GM19397 (cell line): ENCODE measurements at regions not wholly inside any gene's neighbourhood (a gene's known extent, or its start where the extent isn't known, plus 50 kb on each side); places are given as distances from the start of the nearest gene placed in this dataset.
"Not testable (repeated sequence)": the region's sequence is repeated elsewhere in the genome, so short reads cannot be mapped to it uniquely, and the experiment has no call there.

ENCODE experiments used
- ATAC-seq: cut with Tn5 transposase; IDR thresholded peaks from one replicate; pipeline ENCODE4 v1.9.1; 2021; ENCODE audit warnings: mild to moderate bottlenecking, moderate library complexity; ENCODE audit not compliant: unreplicated experiment

DNA sequence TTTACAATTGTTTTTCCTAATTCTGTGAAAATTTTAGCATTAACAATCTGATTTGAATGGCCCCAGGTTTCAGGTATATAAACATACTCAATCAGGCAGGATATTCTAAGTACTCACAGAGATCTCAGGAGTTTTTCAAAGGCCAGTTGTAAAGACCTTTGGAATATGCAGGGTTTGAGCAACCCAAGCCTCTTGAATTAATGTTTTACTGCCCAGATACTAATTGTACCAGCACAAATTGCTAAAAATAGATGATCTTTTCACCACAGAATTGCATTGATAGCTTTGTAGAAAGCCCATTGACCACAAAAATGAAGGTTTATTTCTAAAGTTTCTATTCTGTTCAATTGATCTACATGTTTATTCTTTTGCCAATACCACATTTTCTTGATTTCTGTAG, 186.5 kb downstream of the OSTF1 start:
- no peak for ATAC-seq

DNA sequence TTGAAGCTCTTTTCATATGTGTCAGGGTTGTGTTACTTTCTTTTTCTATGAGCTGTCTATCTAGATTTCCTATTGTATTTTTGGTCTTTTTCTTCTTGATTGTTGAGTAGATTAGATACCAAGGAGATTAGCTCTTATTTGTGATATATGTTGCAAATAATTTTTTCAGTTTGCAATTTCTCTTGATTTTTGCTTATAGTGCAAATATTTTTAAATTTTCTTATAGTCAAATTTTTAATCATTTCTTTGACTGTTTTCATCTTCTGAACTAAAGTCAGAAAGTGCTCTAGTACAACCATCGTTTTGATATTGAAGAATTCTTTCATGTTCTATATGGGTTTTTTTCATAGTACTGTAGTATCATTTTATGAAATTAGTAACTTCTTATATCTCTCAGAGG, 193.7 kb downstream of the OSTF1 start:
- ATAC-seq = no peak

DNA sequence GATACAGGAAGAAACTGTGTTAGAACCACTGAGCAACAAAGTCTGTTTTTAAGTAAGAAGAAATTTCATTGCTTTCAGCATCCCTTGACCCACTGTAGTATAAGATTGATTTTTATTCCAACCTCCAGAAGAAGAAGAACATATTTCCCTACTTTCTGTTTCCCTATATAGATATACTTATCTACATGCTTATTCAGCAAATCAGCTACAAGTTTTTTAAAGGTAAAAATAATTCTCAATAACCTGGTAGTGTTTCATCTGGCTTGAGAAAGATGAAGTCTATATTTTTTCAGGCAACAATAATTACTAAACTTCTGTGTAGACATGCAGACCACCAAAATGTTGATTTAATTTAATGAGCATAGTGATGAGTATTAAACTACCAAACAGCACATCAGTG, 201.0 kb downstream of the OSTF1 start:
- ATAC-seq = no peak

DNA sequence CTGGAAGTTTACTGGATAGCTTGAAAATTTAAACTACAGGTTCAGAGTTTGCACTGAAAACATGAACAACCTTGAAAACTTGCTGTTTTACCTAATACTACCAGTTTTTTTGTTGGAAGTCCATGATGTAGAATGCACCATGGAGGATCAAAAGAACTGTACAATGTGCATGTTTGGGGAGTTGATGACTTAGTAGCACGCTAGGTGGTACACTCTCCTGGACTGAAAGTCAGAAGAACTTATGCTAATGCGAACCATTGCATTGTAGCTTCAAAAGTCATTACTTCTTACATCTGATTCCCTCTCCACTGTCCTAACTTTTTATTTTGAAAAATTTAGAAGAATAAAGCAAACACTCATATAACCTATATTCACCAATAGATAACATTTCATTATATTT, 211.0 kb downstream of the OSTF1 start:
- no peak for ATAC-seq

DNA sequence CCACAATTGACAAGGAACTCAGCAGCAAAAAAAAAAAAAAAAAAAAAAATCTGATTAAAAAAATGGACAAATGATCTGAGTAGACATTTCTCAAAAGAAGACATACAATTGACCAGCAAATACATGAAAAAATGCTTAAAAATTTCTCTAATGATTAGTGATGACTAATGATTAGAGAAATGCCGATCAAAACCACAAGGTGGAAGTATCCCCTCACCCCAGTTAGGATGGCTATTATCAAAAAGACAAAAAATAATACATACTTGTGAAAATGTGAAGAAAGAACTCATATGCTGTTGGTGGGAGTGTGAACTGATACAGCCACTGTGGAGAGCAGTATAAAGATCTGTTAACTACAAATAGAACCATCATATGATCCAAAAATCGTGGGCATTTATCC, 245.3 kb downstream of the OSTF1 start:
- ATAC-seq = no peak

DNA sequence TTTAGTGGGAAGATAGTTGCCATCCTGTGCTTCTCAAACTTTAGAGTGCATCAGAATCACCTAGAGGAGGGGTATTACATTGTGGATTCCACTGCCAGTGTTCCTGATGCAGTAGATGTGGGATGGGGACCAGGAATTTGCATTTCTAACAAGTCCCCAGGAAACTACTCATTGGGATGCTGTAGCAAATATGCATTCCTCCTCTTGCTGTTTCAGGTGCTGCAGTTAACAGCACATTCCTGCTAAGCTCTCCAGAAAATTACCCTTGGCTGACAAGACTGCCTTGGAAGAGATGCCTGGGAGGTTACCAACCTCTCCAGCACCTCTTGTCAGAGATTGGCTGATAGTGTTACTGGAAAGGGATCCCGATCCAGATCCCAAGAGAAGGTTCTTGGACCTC, 270.5 kb downstream of the OSTF1 start:
- ATAC-seq = no peak

DNA sequence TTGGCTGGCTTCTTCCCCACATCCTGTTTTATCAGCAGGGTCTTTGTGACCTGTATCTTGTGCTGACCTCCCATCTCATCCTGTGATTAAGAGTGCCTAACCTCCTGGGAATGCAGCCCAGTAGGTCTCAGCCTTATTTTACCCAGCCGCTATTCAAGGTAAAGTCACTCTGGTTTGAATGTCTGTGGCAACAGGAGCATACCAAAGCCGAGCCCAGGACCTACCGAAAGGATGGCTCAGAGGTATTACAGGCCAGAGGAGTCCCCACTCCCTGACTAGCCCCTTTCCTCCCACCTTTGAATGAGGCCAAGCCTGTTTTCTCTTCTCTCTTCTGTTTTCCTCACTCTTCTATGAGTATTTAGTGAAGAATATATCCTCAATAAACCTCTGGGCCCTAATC, 271.3 kb downstream of the OSTF1 start:
- no peak for ATAC-seq

DNA sequence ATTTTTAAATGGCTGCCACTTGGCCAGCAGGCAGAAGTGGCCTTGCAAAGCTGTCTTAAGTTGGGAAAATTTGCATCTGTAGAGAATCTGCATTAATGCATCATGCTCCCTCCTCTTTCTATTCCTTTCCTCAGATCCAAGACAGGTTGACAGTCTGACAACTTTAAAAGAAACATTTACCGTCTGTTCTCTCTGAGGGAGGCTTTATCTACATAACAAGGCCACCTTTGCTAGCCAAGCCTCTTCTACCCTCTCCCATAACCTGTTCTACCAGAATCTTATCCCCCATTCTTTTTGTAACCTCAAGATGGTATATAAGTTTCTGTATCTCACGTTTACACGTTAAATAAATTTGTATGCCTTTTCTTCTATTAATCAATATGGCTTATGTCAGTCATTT, 271.9 kb downstream of the OSTF1 start:
- no peak for ATAC-seq

DNA sequence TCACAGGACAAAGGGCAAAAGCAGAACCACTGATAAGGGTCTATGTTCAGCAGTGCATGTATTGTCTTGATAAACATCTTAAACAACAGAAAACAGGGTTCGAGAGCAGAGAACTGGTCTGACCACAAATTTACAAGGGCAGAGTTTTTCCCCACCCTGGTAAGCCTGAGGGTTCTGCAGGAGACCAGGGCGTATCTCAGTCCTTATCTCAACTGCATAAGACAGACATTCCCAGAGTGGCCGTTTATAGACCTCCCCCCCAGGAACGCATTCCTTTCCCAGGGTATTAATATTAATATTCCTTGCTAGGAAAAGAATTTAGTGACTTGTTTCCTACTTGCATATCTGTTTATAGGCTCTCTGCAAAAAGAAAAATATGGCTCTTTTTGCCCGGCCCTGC, 274.1 kb downstream of the OSTF1 start:
- not testable (repeated sequence) for ATAC-seq

DNA sequence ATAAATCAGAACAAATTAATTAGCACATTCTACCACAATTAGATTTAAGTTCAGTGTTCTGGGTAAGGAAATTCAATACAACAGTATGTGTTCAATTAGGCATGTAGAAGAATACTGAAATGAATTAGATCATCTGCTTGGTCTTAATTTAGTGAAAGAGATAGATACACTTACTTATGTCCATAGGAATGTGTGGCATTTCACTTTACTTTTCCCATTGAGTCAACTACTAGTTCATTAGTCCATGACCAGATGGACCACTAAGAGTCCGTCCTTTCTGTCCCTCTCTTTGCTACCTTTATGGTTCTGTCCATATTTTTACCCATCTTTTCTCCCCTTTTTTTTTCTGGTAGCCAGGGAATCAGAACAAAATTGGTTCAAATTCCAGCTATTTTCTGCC, 276.9 kb downstream of the OSTF1 start:
- no peak for ATAC-seq

DNA sequence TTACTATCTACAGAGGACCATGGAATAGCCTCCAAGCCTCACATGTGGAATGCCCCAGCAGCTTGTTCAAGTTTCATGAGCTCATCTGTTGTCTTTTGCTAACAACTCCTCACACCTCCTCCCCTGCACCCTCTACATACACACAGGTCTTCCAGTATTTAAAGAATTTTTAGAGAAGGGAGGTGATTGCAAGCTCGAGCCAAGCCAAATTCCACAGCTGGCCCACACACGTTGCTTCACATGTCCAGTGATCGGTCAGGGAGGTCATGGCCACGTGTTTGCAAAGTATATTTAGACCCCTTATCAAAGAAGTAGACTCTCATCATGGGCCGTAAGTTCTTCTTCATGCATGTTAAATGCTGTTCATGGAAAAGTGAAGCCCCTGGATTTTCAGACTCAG, 281.7 kb downstream of the OSTF1 start:
- ATAC-seq = no peak

DNA sequence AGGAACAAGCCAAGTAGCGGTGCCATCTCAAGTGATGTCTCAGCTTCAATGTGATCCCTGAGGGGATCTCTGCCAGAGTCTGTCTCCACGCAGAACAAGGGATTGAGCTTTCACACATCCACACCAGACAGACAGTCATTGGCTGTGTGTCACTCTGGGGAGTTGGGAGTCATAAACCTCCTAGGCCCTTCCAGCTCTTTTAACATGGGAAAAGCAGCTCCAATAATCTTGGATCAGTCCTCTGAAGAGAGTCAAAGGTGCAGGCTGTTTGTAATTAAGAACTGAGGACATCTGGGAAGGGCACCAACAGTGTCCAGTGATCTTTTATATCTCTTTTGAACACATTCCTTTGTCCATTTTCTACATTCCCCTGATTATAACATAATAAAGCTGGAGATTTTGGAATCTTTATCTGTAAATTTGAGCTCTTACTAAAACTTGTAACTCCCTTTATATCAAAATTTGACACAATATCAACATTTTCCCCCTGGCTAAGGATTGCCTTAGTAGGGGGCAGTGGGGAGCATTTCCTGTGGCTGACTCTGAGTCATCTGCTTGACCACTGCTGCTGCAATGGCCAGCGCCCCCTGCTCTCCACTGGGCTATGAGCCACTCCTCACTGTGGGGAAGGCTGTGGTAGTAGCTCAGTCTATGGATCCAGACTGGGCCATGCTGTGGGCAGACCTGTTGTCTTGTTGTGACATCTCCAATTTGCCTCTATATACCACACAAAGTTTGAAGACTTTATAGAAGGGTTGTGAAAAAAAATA, 284.4 kb downstream of the OSTF1 start:
- no peak for ATAC-seq

DNA sequence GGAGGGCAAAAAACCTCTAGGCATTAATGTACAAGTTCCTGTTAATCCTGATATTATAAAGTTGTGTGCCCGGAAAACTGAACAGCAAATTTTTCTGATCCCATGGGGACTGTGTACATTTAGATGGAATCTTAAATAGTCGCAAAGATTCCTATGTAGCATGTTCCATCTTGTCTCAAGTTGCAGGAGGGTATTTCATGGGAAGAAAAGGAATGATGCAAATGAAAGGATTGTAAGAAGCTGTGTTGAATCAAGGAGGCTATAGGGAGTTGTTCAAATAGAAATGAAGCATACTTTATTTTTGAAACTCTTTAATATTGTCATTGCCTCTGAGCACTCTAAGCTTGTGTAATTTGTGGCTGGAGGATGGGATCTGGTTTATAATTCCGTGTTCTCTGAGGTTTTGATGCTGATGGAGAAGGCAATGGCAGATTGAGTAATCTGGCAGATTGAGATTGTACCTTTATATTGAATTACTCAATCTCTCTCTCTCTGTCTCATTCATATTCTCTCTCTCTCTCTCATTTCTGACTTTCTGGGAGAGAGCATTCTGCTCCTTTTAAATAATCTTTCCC, 288.5 kb downstream of the OSTF1 start:
- no peak for ATAC-seq

DNA sequence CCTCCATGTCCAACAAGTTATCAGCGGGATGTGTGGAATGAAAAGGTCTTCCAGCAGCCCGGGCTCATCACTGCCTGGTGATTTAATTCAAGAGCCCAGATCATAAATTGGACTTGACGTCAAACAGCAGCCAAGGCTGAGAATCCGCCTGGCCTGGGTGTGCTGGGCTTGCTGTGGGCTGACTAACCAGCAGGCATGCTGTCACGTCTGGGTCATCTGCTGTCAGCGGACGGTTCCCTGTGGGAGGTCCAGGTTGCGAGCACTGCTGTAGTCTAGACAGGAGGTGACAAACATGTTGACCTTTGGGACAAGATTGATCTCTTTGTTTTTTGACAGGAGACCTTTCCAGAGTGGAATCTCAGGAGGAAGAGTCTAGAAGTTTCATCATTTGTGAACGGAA, 289.7 kb downstream of the OSTF1 start:
- no peak for ATAC-seq

DNA sequence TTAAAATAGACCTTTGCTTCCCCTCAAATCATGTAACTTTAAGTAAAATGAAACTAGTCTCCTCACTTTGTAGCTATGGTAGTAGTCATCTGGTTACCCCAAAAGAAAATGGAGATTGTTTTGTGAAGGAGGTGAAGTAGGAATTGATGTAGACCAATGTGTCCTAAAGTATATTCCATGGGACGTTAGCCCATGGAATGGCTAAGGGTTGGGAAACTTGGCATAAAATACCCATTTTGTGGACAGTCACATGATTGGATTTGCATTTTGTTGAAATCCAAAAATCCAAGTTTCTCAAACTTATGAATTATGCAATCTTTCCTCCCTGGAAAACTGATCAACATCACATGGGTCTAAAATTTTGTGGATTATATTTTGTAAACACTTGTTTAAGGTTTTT, 290.6 kb downstream of the OSTF1 start:
- no peak for ATAC-seq

DNA sequence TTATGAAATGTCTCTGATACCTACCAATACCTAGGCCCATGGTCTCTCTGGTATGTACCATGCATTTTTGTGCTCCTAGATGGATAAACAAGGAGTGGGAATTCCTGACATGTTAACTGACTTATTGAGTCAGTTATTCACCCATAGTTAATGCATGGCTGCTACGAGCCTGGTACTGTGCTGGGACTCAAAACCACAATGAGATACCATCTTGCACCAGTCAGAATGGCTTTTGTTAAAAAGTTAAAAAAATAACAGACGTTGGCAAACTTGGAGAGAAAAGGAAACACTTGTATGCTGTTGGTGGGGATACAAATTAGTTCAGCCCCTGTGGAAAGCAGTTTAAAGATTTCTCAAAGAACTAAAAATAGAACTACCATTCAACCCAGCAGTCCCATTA, 293.8 kb downstream of the OSTF1 start:
- no peak for ATAC-seq

DNA sequence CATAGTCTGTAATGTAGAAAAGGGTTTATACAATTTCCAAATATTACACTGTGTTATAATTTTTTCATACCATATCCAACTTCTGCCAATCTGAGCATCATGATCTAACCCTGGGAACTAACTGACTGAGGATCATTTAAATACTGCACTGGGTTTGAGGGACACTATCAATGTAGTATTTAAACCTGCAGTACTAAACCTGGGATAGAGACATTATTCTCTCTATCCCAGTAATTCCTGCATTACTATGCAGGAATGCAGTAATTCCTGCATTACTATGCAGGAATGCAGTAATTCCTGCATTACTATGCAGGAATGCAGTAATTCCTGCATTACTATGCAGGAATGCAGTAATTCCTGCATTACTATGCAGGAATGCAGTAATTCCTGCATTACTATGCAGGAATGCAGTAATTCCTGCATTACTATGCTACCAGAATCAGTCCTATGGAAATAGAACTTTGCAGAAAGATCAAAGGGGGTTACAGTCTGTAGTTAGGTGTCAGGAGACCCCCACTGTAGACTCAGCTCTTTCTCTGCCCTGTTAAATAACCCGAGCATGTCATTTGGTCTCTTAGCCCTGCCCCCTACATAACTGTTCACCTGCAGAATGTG, 295.2 kb downstream of the OSTF1 start:
- ATAC-seq = not testable (repeated sequence)

DNA sequence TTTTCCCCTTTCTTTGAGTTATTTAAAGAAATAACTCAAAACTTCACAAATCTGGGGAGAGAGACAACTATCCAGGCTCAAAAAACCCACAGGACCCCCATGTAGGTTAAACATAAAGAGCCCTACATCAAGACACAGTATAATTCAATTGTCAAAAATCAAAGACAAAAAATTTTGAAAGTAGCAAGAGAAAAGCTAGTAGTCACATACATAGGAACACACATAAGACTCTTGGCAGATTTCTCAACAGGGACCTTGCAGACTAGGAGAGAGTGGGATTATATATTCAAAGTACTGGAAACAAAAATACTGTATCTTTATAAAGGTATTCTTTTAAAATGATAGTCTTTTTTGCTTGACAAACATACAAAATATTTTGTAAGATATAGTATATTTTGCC, 296.9 kb downstream of the OSTF1 start:
- no peak for ATAC-seq

DNA sequence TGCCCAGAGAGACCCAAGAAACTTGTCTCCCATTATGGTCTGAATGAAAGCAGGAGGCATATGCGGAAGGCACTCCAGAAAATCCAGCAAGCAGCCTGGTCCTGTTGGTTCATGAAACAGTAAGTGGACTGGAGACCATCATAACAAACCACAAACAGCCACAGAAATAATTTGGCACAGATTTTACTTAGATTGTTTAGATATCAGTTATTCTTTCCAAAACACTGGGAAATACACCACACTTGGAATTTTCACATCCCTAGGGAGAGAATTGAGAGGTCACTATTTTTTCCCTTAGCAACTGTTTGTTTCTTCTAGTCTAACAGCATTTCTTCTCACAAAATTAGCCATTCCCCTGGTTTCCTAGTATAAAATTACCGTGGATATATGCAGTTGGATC, 300.8 kb downstream of the OSTF1 start:
- ATAC-seq = no peak

DNA sequence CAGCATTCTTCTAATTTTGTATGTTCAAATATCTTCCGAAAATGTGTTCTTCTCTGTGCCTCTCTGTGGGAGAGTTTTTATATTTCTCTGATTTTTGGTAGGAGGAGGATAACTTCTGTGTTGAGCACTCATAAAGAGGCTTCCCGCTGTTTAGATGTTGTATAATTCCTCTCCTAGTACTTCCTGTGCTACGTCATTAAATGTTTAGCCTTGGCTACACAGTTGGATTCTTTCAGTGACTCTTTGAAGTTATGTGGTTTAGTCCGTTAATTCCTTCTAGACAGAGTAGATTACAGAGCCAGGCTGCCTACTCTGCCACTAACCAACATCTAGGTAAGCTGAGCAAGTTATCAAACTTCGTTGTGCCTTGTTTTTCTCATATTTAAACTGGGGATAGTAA, 302.6 kb downstream of the OSTF1 start:
- no peak for ATAC-seq

DNA sequence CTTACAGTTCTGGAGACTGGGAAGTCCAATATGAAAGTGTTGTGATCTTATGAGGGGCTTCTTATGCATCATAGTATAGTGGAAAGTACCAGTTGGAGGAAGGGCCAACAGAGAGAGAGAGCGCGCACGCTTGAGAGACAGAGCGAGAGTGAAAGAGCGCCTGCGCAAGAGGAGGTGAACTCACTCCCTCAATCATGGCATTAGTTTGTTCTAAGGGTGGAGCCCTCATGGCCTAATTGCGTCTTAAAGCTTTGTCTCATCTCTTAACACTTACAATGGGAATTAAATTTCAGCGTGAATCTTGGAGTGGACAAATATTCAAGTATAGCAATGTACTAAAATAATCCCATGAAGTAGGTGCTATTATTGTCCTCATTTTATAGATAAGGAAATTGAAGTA, 303.2 kb downstream of the OSTF1 start:
- ATAC-seq = no peak

DNA sequence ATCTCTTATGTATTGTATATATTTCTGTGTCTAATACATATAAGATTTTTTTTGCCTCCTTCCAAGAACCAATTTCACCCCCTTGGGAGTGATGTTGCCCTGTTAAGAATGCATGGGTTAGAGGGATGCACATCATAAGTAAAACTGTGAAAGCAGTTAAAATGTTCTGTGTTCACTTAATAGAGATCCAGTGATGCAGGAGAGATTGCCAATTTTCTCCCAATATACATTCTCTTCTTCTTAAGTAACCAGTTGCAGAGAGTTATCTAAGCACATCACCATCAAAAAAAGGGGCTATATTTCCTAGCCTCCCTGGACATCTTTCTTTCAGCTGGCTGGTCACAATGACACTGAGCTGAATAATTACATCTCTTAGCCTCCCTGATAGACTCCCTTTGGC, 307.0 kb downstream of the OSTF1 start:
- ATAC-seq = no peak

DNA sequence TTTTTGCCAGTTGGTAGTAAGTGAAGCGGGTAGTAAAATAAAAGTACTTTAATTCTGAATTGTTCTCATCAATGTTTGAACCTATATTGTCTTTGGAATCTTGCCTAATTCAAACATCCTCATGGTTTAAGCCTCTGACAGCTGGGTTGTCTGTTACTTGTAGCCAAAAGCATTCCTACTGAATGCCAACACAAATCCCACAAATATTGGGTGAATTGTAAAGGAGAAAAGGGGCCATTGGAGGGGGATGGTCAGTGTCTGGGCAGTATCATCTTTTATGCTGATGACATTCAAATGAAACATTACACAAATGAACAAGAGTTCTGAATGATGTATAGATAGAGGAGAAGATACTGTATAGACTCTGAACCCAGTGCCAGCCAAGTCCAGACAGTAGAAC, 309.5 kb downstream of the OSTF1 start:
- ATAC-seq = no peak
